Esophagus squamous epithelium (tissue), 5 donors: ENCODE measurements at regions not wholly inside any gene's neighbourhood (a gene's known extent, or its start where the extent isn't known, plus 50 kb on each side); places are given as distances from the start of the nearest gene placed in this dataset.

ENCODE experiments used
- DNase-seq: peaks from one replicate; lab custom pipeline; 2025; lab: John Stamatoyannopoulos, UW
- H3K27ac ChIP-seq, 4 donors: fragments of 200-600 bp; sonication (generic); one replicate each; pipeline ENCODE4 v1.5.1; 2016 to 2019; ENCODE audit warnings: mild to moderate bottlenecking in 1 of 4
- H3K27me3 ChIP-seq, 4 donors: fragments of 200-600 bp; sonication (generic); 1 replicate in 3 of 4; 2 replicates in 1 of 4; pipeline versions ENCODE4 v1.5.1 to v1.6.0; 2017 to 2021; ENCODE audit warnings: antibody characterized with exemption in 1 of 4
- H3K36me3 ChIP-seq, 3 donors: fragments of 200-600 bp; sonication (generic); one replicate each; pipeline ENCODE4 v1.5.1; 2016 to 2019
- H3K4me1 ChIP-seq, 3 donors: fragments of 200-600 bp; sonication (generic); one replicate each; pipeline ENCODE4 v1.5.1; 2017 to 2019
- H3K4me3 ChIP-seq, 4 donors: fragments of 200-600 bp; sonication (generic); 1 replicate in 3 of 4; 2 replicates in 1 of 4; pipeline ENCODE4 v1.5.1; 2016 to 2019; ENCODE audit warnings: mild to moderate bottlenecking in 2 of 4, moderate library complexity in 1 of 4
- H3K9me3 ChIP-seq, 3 donors: fragments of 200-600 bp; sonication (generic); one replicate each; pipeline ENCODE4 v1.5.1; 2016 to 2019
- POLR2A ChIP-seq, 4 donors: fragments of 450-650 bp; IDR thresholded peaks; one replicate each; pipeline ENCODE4 v1.6.1; 2017; ENCODE audit warnings: antibody characterized with exemption in 4 of 4, mild to moderate bottlenecking in 4 of 4, moderate library complexity in 3 of 4
- WGBS, 2 donors: methylation state at CpG; one replicate each; pipeline ENCODE4 v1.1.5; 2018; 5-methylcytosine and 5-hydroxymethylcytosine counted together
- intact Hi-C: fragments of 100-400 bp; cut with DNase I; formaldehyde crosslinking; loops from one replicate; pipeline ENCODE4 v1.15.0; 2022
- TF ChIP-seq, protein P1 (sequence below), 6 experiments: fragments of 450-650 bp in 4 of 6; fragments of 200-600 bp in 2 of 6; sonication (generic) in 2 of 6; IDR thresholded peaks; one replicate each; pipeline ENCODE4 v1.5.1; 2016 to 2019; ENCODE audit warnings: antibody characterized with exemption in 6 of 6, mild to moderate bottlenecking in 4 of 6, moderate library complexity in 4 of 6
- donor health status: DM: yes; HTN: yes; CAD: no.

DNA sequence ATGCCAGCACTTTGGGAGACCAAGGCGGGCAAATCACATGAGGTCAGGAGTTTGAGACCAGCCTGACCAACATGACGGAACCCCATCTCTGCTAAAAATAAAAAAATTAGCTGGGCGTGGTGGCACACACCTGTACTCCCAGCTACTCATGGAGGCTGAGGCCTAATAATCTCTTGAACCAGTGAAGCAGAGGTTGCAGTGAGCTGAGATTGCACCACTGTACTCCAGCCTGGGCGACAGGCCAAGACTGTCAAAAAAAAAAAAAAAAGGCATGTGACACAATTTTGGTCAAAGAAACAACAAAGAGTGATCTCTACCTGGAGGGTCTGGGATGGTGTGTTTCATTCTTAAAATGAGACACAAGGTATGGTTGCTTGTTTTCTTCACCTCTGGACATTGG, 188.2 kb upstream of the HS3ST1 start:
- 68 to 81% methylated on average over 3 to 4 of the region's 4 CpGs for WGBS, 2 donors
- peak overlapping the region in 3 of 4 donors; percentile 80 to 86 (median 83) for H3K27ac ChIP-seq
- H3K27me3 ChIP-seq, result no peaks in the 10 kb centered on the region
- peaks cover 3 to 67% (median 20%) of the 10 kb centered on the region in 3 donors for H3K4me1 ChIP-seq
- no peak overlapping the region for H3K4me3 ChIP-seq
- no peaks in the 10 kb centered on the region for H3K9me3 ChIP-seq
- intact Hi-C loops, result no loop called here
- H3K36me3 ChIP-seq, result no peaks in the 10 kb centered on the region
- DNase-seq, result no peak
- no peak for TF ChIP-seq POLR2A (IDR thresholded peaks at IDR 0.05)
- TF ChIP-seq, protein P1, sequence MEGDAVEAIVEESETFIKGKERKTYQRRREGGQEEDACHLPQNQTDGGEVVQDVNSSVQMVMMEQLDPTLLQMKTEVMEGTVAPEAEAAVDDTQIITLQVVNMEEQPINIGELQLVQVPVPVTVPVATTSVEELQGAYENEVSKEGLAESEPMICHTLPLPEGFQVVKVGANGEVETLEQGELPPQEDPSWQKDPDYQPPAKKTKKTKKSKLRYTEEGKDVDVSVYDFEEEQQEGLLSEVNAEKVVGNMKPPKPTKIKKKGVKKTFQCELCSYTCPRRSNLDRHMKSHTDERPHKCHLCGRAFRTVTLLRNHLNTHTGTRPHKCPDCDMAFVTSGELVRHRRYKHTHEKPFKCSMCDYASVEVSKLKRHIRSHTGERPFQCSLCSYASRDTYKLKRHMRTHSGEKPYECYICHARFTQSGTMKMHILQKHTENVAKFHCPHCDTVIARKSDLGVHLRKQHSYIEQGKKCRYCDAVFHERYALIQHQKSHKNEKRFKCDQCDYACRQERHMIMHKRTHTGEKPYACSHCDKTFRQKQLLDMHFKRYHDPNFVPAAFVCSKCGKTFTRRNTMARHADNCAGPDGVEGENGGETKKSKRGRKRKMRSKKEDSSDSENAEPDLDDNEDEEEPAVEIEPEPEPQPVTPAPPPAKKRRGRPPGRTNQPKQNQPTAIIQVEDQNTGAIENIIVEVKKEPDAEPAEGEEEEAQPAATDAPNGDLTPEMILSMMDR (IDR thresholded peaks at IDR 0.05), result no peak

DNA sequence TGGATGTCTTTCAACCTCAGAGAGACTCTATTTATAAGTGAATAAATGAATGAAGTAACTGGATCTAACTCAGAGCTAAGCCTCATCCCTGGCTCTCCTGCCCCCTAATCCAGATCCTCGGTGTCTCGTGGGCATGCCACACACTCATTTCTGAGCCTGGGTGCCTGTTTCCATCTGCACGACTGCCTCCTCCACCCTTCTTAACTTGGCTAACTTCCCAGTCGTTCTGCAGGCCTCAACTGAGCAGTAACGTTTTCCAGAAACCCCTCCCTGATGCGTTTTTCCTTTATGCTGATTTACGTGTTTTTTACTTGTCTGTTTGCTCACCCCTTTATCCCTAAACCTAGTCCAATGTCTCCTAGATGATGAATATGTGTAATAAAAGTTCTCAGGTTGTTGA, 186.9 kb upstream of the HS3ST1 start:
- intact Hi-C loops, result no loop called here
- Histone ChIP-seq H3K4me3 (no peak overlapping the region), H3K4me1 (peaks cover 3 to 67% (median 20%) of the 10 kb centered on the region in 3 donors), H3K9me3 (no peaks in the 10 kb centered on the region), H3K36me3 (no peaks in the 10 kb centered on the region), H3K27me3 (no peaks in the 10 kb centered on the region), H3K27ac (peak overlapping the region; percentile 30 to 86 (median 82))
- 29 to 33% methylated on average over 7 of the region's 7 CpGs for WGBS, 2 donors
- DNase-seq, result no peak
- TF ChIP-seq, protein P1 (IDR thresholded peaks at IDR 0.05), result no peak
- no peak for TF ChIP-seq POLR2A (IDR thresholded peaks at IDR 0.05)

DNA sequence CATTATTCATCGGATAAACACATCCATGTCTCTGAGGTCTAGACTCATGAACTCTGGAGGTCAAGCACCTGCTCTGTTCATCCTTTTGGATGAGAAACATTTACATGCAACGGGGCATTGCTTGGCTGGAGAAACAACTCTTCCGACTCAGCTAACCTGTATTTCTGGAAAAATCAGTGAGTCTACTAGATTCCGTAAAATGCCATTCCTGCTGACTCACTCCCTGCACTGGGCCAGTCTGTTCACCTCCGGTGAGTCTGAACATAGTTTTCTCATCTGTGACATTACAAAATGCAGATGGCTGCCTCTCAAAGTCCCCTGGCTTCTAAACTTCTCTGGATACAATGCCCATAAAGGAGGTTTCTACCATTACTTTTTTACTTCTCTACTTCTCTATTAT, 185.7 kb upstream of the HS3ST1 start:
- Histone ChIP-seq H3K27me3 (no peaks in the 10 kb centered on the region), H3K4me1 (peaks cover 3 to 61% (median 20%) of the 10 kb centered on the region in 3 donors), H3K36me3 (no peaks in the 10 kb centered on the region), H3K9me3 (no peaks in the 10 kb centered on the region), H3K27ac (peak overlapping the region in 3 of 4 donors; percentile 80 to 86 (median 83)), H3K4me3 (no peak overlapping the region)
- intact Hi-C loops, result no loop called here
- WGBS, 2 donors, result 44 to 55% methylated on average over 5 of the region's 5 CpGs
- no peak for TF ChIP-seq POLR2A (IDR thresholded peaks at IDR 0.05)
- TF ChIP-seq, protein P1 (IDR thresholded peaks at IDR 0.05), result no peak
- DNase-seq, result no peak

DNA sequence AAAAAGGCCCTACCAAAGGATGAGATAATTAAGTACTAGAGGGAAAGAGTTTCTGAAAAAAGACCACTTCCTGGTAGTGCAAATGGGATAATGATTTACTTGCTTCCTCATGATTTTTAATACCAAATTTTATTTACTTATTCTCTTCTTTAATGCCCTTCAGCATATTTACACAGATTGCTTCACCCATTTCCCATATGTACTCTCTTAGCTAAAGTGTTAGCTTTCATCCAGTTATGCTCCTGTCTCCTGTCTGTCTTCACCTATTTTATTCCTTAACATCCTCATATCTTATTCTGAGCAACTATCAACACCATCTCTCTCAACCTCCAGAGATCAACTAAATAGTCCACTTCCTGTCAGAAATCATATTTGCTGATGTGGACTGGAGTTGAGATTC, 183.2 kb upstream of the HS3ST1 start:
- Histone ChIP-seq H3K27ac (no peak overlapping the region), H3K4me1 (peaks cover 0 to 37% (median 20%) of the 10 kb centered on the region in 3 donors), H3K27me3 (no peaks in the 10 kb centered on the region), H3K9me3 (no peaks in the 10 kb centered on the region), H3K36me3 (no peaks in the 10 kb centered on the region), H3K4me3 (no peak overlapping the region)
- TF ChIP-seq, protein P1 (IDR thresholded peaks at IDR 0.05), result no peak
- no peak for TF ChIP-seq POLR2A (IDR thresholded peaks at IDR 0.05)
- intact Hi-C loops, result no loop called here
- DNase-seq, result no peak

DNA sequence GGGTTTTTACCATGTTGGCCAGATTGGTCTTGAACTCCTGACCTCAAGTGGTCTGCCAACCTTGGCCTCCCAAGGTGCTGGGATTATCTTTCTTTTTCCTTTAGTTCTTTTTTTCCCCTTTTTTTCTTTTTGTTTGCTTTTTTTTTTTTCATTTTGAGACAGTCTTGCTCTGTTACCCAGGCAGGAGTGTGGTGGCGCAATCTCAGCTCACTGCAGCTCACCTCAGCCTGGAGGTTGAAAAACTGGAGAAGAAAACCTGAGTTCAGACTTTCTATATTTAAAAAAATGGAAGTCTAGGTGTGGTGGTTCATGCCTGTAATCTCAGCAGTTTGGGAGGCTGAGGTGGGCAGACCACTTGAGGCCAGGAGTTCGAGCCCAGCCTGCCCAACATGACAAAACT, 181.1 kb upstream of the HS3ST1 start:
- no peak for DNase-seq
- Histone ChIP-seq H3K4me1 (peaks cover 0 to 34% (median 5%) of the 10 kb centered on the region in 3 donors), H3K27me3 (no peaks in the 10 kb centered on the region), H3K36me3 (no peaks in the 10 kb centered on the region), H3K4me3 (no peak overlapping the region), H3K27ac (no peak overlapping the region), H3K9me3 (no peaks in the 10 kb centered on the region)
- intact Hi-C loops, result no loop called here
- 84% methylated on average over 2 of the region's 2 CpGs for WGBS, 2 donors
- TF ChIP-seq, protein P1 (IDR thresholded peaks at IDR 0.05), result no peak
- TF ChIP-seq POLR2A (IDR thresholded peaks at IDR 0.05), result no peak
